AG08396 (cell line): ENCODE measurements at regions not wholly inside any gene's neighbourhood (a gene's known extent, or its start where the extent isn't known, plus 50 kb on each side); places are given as distances from the start of the nearest gene placed in this dataset.

Source experiments
- DNase-seq: peaks from one replicate; pipeline ENCODE4 v3.0.0; 2012; ENCODE audit warnings: low spot score, mixed read lengths

DNA sequence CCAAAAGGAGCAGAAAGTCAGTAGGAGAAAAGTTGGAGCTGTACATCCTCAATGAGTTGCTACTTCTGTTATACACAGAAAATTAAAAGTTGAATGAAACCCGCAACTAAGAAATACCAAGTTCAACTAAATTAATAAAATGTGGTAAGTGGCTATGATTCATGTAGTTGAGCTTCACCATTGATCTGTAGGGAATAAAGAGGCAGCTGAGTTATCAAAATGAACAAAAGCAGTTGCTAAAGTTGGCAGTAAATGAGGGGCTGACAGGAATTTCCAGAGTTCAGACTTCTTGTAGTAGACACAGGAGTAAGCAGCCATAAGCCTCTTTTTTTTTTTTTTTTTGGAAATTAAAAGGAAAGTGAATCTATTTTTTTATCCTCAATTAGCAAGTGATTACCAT is 234.6 kb downstream of the POSTN start:
- DNase-seq: no peak

DNA sequence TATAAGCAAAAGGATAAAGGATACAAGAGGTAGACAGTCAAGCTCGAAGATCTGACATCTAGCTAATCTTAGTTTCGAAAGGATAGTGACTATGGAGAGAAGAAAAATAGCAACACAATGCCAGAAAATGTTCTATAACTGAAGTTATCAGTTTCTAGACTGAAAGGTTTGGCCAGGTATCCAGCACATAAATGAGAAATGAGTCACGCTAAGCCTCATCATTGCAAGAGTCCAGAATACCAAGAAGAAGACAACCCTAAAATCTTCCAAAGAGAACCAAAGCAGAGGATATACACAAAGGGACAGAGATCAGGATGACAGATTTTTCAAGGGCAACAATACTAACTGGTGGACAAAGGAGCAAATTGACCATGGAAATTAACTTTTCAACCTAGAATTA is 237.0 kb downstream of the POSTN start:
- no peak for DNase-seq

DNA sequence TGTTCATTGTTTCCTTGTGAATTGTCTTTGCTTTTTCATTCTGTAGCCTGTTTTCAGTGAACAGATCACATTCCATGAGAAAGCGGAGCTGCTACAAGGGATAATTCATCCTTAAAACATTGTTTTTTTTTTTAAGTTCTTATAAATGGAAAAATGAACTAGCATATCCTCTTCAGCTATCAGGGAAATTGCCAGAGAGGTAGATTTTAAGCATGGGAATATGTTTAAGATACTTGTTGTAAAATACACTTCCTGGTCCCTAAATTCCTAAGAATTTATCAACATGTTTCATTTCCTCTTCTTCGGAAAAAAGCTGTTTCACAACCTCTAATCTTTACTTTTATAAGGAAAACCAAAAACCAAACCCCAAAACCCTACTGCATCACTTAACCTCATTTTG is 238.0 kb downstream of the POSTN start:
- no peak for DNase-seq

DNA sequence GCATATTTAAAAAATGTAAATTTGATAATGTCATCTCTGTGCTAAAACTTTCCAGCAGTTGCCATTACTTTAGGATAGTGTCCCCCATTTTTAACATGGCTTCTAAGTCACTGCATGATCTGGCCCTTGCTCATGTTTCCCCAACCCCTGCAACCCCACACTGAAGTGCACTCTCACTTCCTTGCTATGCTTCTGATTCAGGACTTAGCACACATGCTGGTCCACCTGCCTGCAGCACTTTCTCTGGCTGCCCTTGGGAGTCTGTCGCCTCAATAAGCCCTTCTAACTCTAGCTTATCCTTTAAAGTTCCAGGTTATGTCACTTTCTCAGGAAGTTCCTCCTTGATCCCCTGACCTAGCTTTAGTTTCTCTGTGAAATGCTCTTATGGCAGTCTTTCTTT is 241.0 kb downstream of the POSTN start:
- no peak for DNase-seq

DNA sequence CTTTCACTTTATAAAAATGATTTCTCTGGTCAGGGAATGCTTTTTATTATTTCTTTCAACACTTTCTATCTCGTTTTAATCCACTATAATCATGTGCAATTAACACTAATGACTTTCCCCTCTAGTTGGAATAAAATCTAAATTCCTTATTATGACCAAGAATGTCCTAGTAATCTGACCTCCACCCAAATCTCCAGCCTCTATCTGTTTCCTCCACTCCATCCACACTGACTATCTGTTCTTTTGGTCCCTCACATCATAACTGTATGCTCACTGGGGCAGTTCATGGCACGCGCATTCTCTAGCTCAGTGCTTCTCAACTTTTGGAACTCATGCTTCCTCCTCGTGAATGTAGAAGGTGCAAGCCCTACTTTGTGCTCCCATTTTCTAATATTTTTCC is 244.7 kb downstream of the POSTN start:
- no peak for DNase-seq

DNA sequence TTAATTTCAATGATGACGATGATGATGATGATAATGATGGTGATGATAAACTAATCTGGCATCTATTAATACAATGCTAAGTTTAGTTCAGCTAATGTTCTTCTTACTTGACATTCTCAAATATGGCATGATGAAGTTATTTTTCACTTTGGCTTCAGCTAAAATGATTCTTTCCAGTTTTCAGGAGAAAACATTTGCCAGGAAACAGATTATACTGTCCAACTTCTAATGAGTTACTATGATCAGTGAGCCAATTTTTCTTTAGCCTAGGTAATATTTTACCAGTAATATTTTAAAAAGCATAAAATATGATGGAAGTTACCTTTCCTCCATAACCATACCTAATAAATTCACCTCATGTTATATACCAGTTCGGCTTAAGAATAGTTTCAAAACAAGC is 245.7 kb upstream of the CSNK1A1L start:
- no peak for DNase-seq

DNA sequence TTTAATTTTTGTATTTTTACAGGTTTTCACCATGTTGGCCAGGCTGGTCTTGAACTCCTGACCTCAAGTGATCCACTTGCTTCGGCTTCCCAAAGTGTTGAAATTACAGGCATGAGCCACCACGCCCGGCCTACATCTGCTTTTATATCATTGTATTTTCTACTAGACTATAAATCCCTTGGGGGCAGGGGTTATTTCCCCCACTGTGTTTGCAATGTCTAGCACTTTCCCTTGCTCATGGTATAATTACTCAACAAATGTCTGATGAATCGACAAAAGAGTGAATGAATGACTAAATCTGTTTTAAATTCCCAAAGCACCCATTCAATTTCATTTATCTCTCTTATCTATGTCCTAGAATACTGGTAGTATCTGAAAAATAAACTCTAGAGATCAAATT is 244.5 kb upstream of the CSNK1A1L start:
- DNase-seq: no peak

DNA sequence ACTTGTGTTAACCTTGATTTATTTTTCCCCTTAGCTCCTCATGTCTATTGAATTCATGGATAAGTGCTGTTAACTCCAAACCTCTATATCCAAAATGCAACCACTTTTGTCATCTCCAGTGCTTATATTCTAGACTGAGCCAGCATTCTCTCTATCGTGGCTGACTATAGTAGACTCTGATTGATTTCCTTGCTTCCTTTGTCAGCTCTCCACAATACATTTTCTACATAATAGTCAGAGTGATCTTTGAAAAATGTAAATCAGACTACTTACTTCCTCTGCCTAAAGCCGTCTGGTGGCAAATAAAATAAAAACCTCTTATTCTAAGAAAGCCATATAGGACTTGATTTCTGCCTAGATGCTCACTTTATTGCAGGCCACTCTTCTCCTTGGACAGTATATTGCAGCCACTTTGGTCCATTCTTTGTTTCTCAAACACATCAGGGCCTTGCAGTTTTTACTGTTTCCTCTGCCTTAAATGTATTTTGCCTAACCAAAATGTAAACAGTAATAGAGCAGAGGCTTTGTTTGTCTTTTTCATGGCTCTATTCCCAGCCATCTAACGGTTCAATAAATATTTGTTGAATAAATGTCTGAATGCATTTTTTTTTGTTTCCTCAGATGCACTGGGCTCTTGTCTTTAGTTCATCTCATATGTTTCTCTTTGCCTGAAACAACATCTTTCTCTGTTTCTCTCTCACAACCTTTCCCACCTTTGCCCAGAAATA is 243.6 kb upstream of the CSNK1A1L start:
- DNase-seq: no peak

DNA sequence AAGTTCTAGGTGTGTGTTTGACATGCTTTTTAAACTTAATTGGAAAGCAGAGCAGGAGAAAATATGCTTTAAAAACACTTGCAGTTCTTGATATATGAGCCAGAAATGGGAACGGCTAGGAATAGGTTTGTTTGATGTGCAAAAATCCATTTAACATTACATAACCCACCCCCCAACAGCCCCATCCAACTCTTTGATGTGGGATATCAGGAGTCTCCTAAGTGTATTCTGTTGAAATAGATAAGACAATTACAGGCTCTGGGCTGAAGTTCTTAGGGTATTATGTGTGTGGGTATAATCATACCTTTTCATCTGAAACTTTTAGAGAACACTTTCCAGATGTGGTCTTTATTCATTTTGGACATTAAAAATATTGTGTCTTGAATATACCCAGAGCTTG is 240.4 kb upstream of the CSNK1A1L start:
- DNase-seq: no peak

DNA sequence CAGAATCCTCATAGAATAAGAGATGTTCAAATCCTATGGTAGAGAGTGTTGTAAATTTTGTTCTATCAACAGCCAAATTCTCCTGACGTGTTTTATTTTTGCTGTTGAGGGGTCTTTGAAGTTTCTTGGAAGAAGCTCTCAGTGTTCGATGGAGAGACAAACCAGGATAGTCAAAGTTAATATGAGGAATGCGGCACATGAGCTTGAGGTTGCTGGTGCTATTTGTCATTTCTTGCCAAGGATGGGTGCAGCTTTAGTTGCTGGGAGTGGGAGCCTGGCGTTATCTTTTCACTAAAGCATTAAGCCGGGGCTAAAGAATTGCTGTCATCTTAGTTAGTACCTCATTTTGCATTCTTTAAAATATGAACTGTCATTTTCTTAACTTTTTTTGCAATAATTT is 239.9 kb upstream of the CSNK1A1L start:
- DNase-seq: no peak

DNA sequence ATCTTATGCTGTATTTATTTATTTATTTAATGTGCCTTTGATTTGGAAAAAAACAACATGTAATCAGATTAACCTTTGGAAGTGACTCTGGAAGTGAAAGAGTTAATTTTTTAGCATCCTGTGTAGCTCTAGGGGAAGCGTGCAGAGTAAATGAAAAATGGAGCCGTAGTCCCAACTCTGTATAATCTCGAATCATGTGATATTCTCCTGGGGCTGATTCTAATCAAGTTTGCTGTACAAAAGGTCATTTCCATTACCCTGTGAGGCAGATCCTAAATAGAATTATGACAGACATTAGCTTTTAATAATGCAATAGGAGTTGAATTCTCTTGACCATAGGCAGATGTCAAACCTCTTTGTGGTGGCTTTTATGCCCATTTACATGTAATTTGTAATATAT is 238.6 kb upstream of the CSNK1A1L start:
- DNase-seq: no peak

DNA sequence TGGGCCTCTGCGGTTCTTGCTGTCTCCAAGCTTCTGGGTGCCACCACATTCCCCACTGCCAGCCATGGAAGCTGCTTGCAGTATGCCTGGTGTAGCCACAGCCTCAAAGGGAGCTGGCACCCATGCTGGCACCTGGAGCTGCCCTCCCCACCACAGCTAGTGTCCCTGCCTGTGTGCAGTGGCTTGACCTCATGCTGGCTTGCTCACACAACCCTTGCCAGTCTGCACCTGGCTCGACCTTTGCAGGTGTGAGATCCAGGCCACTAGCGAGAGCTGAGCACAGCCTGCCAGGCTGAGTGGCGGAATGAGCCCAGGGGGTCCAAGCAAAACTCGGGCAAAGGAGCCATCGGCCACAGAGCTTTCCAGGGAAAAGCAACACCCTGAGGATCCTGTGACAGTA is 236.7 kb upstream of the CSNK1A1L start:
- no peak for DNase-seq

DNA sequence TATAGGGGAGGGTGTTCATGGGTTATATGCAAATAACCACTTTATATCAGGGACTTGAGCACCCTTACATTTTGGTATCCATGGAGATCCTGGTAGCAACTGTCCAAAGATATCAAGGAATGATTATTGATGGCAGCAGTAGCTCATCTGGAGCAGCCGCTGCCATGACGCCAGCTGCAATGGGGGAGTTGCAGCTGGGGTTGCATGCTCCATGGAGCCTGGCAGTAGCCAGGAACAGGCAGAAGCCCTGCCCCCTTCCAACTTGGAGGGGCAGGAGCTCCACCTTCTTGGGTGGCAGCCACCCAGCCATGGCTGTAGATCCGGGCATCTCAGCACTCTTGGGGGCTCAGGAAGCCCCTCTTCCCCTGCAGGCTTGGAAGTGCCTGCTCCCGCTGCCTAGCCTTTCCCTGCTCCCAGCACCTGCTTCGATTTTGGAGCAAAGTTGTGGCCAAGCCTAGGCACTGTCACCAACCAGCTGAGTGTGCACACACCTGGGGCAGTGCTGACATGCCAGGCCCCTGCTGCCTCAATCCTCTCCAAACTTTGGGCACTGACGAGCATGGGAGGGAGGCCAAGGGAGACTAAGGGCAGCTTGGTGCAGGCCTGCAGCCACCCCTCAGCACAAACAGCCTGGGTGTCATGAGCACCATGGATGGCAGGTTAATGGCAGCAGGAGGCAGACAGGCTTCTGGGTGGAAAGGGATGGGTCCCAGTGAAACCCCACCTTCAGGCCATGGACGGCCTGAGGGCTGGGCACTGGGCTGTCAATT is 235.6 kb upstream of the CSNK1A1L start:
- DNase-seq: no peak

DNA sequence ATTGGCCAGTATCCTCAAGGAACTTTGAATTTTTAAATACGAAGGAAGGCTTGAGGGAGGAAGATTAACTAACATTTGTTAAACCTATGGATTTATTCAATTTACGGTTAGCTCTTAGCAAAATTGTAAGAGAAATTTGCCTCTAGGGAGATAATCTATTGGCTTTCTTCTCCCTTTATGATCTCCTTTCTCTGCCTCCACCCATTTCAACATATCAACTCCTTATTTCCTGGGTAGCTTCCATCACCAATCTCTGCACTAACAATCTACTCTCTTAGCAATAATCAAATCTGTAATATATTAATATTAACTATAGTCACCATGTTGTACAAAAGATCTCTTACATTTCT is 233.9 kb upstream of the CSNK1A1L start:
- DNase-seq: no peak

DNA sequence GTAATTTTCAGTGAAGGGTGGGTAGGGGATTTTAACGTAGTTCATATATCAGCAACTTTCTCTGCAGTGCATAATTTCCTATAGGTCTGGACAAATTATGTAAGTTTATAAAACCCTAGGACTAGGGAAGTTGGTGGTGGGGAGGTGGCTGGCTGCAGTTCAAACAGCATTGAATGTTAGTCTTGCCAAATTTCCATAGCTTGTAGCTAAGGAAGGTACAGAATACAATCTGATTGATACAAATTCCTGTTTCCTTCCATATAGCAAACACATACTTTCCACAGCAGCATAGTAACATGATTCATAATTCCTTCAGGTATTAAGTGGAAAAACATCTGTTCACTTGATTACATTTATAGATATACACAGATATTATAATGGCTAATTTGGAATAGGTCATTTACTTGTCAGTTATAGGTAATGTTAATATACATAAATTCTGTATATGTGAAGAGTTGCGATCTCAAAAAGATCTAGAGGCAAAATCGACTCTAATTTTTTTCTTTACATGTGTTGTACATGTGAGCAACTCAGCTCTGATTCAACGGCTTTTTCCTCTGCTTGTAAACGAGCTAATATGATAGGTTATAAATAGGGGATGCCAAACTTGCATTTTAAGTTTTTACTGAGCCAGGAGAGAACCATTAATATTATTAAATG is 233.4 kb upstream of the CSNK1A1L start:
- no peak for DNase-seq

DNA sequence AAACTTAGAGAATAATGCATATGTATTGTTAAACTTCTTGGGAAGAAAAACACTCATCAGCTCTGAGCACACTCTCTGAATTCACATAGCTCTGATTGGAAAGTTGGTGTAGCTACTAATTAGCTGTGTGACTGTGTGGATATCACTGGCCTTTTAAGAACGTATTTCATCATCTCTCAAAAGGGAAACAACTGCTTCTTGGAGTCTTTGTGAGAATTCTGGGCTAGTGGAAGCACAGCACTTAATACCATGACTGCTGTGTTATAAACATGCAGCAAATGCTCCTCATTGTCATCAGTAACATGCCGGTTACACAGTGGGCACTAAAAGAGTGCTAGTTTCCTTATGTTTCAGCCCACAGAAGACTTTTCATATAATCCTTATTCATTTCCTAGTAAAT is 220.9 kb upstream of the CSNK1A1L start:
- no peak for DNase-seq

DNA sequence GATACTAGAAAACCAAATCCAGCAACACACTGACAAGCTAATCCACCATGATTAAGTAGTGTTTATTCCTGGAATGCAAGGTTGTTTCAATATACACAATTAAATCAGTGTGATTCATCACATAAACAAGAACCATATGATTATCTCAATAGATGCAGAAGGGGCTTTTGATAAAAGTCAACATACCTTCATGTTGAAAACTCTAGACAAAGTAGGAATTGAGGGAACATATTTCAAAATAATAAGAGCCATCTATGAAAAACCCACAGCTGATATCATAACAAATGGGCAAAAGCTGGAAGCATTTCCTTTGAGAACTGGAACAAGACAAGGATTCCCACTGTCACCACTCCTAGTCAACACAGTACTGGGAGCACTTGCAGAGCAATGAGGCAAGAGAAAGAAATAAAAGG is 213.6 kb upstream of the CSNK1A1L start:
- no peak for DNase-seq

DNA sequence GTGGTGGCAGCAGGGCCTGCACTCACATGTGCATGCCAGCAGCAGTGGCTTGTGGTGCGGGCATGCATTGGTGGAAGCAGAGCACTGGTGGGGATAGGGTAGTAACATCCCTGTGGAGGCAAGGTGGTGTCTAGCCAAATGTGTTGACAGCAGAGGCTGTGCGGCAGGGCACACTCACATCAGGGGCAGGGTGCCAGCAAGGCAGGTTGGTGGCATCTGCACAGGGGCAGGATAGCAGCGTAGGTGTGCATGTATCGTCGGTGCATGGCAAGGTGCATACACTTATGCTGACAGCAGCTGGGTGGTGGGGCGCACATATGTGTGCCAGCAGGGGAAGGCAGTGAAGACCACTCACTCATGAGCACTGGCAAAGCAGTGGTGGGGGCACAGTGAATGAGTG is 211.5 kb upstream of the CSNK1A1L start:
- no peak for DNase-seq

DNA sequence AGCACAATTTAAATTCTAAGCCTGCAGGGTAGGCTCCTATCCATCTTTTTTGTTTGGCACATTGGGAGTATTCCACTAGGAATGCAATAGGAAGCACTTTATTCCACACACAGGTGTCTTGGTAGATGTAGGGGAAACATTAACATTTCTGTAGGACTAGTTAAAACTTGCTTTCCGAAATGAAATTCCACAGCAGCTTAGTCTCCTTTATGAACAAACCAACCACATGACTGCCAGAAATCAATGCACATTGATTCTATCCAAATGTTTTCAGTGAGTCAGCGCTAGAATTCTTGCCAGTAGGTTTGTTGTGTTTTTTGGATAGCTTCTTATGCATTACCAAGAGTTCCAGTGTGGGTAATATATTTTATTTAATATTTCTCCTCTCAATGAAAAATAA is 207.9 kb upstream of the CSNK1A1L start:
- DNase-seq: peak; percentile 45

DNA sequence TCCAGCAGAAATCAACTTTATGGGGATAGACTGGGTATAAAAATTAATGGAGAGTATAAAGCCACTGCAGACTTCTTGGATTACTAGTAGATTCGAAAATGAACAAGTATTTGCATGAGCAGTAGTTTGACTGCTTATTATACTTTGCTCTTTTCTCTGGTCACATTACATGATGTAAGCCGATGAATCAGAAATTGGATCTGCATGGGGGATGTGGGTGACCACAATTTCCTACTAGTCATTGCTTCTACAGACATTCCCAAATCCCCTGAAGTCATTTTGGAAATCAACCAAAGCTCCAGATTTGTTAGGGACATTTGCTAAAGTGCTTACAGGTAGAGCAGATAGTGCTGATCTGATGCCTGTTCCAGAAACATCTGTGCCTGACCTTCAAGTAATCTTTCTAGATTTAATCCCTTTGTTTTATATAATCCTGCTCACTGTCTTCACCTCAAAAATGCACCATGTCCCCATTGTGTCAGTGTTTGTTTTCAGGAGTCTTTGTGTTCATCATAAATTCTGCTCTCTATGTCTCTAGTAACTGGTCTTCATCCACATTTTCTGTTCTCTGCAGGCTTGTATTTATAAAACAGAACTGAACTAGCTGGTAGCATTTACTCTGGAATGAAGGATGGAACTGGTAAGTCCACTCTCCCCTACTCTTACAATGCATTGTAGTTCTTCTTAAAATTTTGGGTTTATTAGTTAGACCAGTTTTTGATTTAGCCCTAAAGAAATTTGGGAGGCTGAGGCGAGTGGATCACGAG is 201.5 kb upstream of the CSNK1A1L start:
- DNase-seq: peak; percentile 62

DNA sequence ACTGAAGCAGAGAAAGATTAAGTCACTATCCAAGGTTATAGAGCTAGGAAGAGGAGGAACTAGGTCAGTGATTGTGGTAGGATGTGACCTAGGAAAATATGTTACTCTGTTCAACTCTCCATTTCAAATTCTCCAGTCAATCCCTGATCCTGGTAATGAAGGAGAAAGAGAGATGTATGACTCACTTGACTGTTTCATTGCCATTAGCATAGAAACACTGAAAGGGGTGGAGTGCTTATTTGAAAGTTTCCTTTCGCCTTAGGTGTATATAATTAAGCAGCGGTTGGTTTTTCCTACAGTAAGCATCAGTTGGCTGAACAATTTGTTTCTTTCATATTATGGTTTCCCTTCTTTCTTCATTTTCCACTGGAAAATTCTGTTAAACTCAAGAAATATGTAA is 198.1 kb upstream of the CSNK1A1L start:
- DNase-seq: no peak

DNA sequence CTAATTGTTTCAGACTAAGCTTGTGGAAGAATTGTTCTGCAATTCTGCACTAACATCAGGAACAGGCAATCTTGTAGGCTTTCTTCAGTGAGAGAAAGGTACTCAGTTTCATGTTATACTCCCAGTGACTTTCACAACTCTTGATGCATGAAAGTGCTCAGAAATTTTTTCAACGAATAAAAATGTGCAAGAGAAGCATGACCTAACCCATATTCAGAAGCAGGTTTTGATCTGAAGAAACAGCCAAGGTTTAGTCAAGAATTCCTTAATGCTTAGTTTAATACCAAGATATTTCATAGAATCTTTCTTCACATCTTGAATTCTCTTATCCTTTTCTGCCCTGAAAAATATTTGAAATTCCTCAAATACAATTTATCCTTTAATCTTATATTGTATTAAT is 197.2 kb upstream of the CSNK1A1L start:
- no peak for DNase-seq

DNA sequence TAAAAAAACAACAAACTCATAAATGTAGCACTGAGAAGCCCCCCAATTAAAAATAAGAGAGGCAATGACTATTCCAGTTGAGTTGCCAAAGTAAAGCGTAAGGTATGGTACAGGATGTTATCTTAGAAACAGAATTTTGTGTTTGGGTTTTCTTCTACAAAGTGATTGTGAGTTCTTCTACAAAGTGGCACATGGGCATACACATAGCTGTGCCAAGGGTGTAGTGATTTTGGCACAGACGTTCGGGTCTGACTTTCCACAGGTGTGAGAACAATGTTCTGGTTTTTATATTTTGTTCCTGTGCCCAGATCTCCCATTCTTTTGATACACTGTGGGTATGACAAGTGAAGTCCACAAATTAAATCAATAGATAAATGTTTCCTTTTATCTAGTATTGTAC is 190.1 kb upstream of the CSNK1A1L start:
- no peak for DNase-seq
